ENCODE measurements at regions not wholly inside any gene's neighbourhood (a gene's known extent, or its start where the extent isn't known, plus 50 kb on each side); places are given as distances from the start of the nearest gene placed in this dataset.

DNA sequence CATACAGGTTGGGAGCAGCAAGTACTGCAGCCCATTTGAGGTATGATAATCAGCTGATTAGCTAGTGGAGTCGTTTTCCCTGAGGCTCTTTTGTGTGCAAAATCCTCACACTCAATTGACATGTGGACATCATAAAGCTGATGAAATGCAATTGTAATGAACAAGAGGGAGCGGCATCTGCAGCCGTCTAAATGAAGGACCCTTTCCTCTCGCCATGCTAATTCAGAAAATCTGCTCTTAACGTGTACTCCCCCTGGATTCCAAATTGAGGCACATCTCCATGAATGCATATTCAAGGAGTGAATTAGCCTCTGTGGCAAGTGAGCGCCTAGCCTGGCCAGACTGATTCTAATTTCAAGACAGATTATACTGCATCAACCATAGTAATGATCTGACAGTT, 260.9 kb upstream of the ATP5MC3 start:
- no peak for FAIRE-seq

DNA sequence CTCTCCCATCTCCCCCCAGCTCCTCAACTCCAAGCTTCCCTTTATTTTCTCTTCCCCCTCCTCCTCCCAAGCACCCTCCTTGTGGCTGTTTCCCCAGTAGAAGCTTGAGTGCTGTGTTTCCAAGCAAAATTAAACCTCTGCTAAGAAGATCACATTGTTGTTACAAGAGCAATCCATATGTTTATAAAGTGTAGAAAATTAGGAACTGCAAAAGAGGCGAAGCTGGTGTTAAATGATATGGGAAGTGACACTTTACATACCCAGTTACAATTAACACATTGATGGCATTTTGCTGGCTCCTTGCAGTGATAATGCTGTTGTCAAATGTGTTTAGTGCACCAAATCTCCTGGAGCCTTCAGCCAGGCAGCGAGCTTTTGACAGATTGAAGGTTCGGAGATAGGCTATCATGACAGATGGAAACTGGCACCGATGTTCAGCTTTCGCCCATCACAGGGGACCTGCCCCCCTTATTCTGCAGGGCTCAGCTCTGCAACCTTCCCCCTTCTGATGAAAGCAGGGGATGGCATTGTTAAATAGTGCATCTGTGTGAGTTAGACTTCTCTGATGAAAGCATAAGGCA, 259.8 kb upstream of the ATP5MC3 start:
- no peaks in the 10 kb centered on the region for H3K4me1 Mint-ChIP-seq (ENCODE audit: low read depth, unreplicated experiment)
- Histone ChIP-seq H3K79me2 (ENCODE audit: insufficient read depth, low read length) (no peaks in the 10 kb centered on the region), H3K36me3 (ENCODE audit: insufficient read depth, low read length) (no peaks in the 10 kb centered on the region), H3K27ac (ENCODE audit: low read depth, low read length) (no peak overlapping the region), H2AFZ (ENCODE audit: low read depth, low read length) (no peak overlapping the region), H3K27me3 (ENCODE audit: insufficient read depth, low read length) (no peaks in the 10 kb centered on the region), H3K4me1 (ENCODE audit: insufficient read depth, low read length) (no peaks in the 10 kb centered on the region), H3K4me3 (ENCODE audit: insufficient read depth, low read depth, low read length) (no peak overlapping the region), H3K9ac (ENCODE audit: low read length) (no peak overlapping the region), H4K20me1 (ENCODE audit: insufficient read depth, low read length) (no peaks in the 10 kb centered on the region), H3K4me2 (ENCODE audit: low read length) (no peak overlapping the region), H3K9me3 (ENCODE audit: insufficient read depth, low read depth, low read length) (no peaks in the 10 kb centered on the region)
- DNase-seq (ENCODE audit: low read depth): no peak
- no peak overlapping the region for H3K4me3 Mint-ChIP-seq (ENCODE audit: unreplicated experiment)
- peaks cover 4% of the 10 kb centered on the region for H3K27me3 Mint-ChIP-seq (ENCODE audit: low read depth, unreplicated experiment)
- no peaks in the 10 kb centered on the region for H3K36me3 Mint-ChIP-seq (ENCODE audit: low read depth, unreplicated experiment)
- no peaks in the 10 kb centered on the region for H3K9me3 Mint-ChIP-seq (ENCODE audit: unreplicated experiment)
- FAIRE-seq: no peak
- no peak overlapping the region for H3K27ac Mint-ChIP-seq (ENCODE audit: unreplicated experiment)
- TF ChIP-seq, protein P1, sequence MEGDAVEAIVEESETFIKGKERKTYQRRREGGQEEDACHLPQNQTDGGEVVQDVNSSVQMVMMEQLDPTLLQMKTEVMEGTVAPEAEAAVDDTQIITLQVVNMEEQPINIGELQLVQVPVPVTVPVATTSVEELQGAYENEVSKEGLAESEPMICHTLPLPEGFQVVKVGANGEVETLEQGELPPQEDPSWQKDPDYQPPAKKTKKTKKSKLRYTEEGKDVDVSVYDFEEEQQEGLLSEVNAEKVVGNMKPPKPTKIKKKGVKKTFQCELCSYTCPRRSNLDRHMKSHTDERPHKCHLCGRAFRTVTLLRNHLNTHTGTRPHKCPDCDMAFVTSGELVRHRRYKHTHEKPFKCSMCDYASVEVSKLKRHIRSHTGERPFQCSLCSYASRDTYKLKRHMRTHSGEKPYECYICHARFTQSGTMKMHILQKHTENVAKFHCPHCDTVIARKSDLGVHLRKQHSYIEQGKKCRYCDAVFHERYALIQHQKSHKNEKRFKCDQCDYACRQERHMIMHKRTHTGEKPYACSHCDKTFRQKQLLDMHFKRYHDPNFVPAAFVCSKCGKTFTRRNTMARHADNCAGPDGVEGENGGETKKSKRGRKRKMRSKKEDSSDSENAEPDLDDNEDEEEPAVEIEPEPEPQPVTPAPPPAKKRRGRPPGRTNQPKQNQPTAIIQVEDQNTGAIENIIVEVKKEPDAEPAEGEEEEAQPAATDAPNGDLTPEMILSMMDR (IDR thresholded peaks at IDR 0.05; ENCODE audit: insufficient read depth, low read depth, low read length): no peak
- TF ChIP-seq EZH2 (IDR thresholded peaks at IDR 0.05; ENCODE audit: insufficient read depth, low read length): no peak

More for the DNA sequence above, 260.9 kb upstream of the ATP5MC3 start:
- H3K27me3 Mint-ChIP-seq (ENCODE audit: low read depth, unreplicated experiment): peaks cover 4% of the 10 kb centered on the region
- Histone ChIP-seq H4K20me1 (ENCODE audit: insufficient read depth, low read length) (no peaks in the 10 kb centered on the region), H3K9ac (ENCODE audit: low read length) (no peak overlapping the region), H3K79me2 (ENCODE audit: insufficient read depth, low read length) (no peaks in the 10 kb centered on the region), H3K4me3 (ENCODE audit: insufficient read depth, low read depth, low read length) (no peak overlapping the region), H3K4me1 (ENCODE audit: insufficient read depth, low read length) (no peaks in the 10 kb centered on the region), H3K36me3 (ENCODE audit: insufficient read depth, low read length) (no peaks in the 10 kb centered on the region), H3K9me3 (ENCODE audit: insufficient read depth, low read depth, low read length) (no peaks in the 10 kb centered on the region), H3K4me2 (ENCODE audit: low read length) (no peak overlapping the region), H3K27me3 (ENCODE audit: insufficient read depth, low read length) (no peaks in the 10 kb centered on the region), H3K27ac (ENCODE audit: low read depth, low read length) (no peak overlapping the region), H2AFZ (ENCODE audit: low read depth, low read length) (no peak overlapping the region)
- H3K4me1 Mint-ChIP-seq (ENCODE audit: low read depth, unreplicated experiment): no peaks in the 10 kb centered on the region
- no peaks in the 10 kb centered on the region for H3K36me3 Mint-ChIP-seq (ENCODE audit: low read depth, unreplicated experiment)
- no peak overlapping the region for H3K4me3 Mint-ChIP-seq (ENCODE audit: unreplicated experiment)
- no peak overlapping the region for H3K27ac Mint-ChIP-seq (ENCODE audit: unreplicated experiment)
- TF ChIP-seq EZH2 (IDR thresholded peaks at IDR 0.05; ENCODE audit: insufficient read depth, low read length): no peak
- TF ChIP-seq, protein P1 (IDR thresholded peaks at IDR 0.05; ENCODE audit: insufficient read depth, low read depth, low read length): no peak
- DNase-seq (ENCODE audit: low read depth): no peak
- H3K9me3 Mint-ChIP-seq (ENCODE audit: unreplicated experiment): no peaks in the 10 kb centered on the region

DNA sequence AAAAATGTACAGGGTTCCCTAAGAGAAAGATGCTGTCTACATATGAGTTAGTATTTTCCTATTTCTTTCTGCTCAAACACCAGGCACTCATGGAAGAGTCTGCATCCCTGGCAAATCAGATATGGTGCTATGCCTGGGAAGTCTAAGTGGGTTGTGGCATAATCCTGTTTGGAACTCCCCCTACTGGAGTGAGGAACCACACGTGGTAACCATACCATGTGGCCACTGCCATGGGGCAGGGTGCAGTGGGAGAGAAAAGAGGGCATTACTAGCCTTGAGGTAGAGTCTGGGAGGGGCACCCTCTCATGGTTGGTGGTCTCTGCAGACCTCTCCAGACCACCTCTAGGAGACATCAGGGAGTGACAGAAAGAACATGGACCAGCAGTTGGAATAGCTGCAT, 257.9 kb upstream of the ATP5MC3 start:
- no peak overlapping the region for H3K4me2 ChIP-seq (ENCODE audit: low read length)
- no peaks in the 10 kb centered on the region for H3K36me3 Mint-ChIP-seq (ENCODE audit: low read depth, unreplicated experiment)
- no peaks in the 10 kb centered on the region for H3K27me3 ChIP-seq (ENCODE audit: insufficient read depth, low read length)
- TF ChIP-seq, protein P1 (IDR thresholded peaks at IDR 0.05; ENCODE audit: insufficient read depth, low read depth, low read length): no peak
- no peak for TF ChIP-seq EZH2 (IDR thresholded peaks at IDR 0.05; ENCODE audit: insufficient read depth, low read length)
- DNase-seq (ENCODE audit: low read depth) (no peak), FAIRE-seq (no peak)
- H3K4me1 Mint-ChIP-seq (ENCODE audit: low read depth, unreplicated experiment): no peaks in the 10 kb centered on the region
- no peak overlapping the region for H3K27ac Mint-ChIP-seq (ENCODE audit: unreplicated experiment)
- H3K36me3 ChIP-seq (ENCODE audit: insufficient read depth, low read length): no peaks in the 10 kb centered on the region
- H3K79me2 ChIP-seq (ENCODE audit: insufficient read depth, low read length): no peaks in the 10 kb centered on the region
- H3K4me1 ChIP-seq (ENCODE audit: insufficient read depth, low read length): no peaks in the 10 kb centered on the region
- no peaks in the 10 kb centered on the region for H3K9me3 ChIP-seq (ENCODE audit: insufficient read depth, low read depth, low read length)
- H3K9me3 Mint-ChIP-seq (ENCODE audit: unreplicated experiment): no peaks in the 10 kb centered on the region
- no peak overlapping the region for H2AFZ ChIP-seq (ENCODE audit: low read depth, low read length)
- peaks cover 4% of the 10 kb centered on the region for H3K27me3 Mint-ChIP-seq (ENCODE audit: low read depth, unreplicated experiment)
- H3K4me3 Mint-ChIP-seq (ENCODE audit: unreplicated experiment): no peak overlapping the region
- no peak overlapping the region for H3K27ac ChIP-seq (ENCODE audit: low read depth, low read length)
- no peak overlapping the region for H3K9ac ChIP-seq (ENCODE audit: low read length)
- H3K4me3 ChIP-seq (ENCODE audit: insufficient read depth, low read depth, low read length): no peak overlapping the region
- no peaks in the 10 kb centered on the region for H4K20me1 ChIP-seq (ENCODE audit: insufficient read depth, low read length)
